Astrocyte of the cerebellum (primary cell): ENCODE measurements at regions not wholly inside any gene's neighbourhood (a gene's known extent, or its start where the extent isn't known, plus 50 kb on each side); places are given as distances from the start of the nearest gene placed in this dataset.

Source experiments
- DNase-seq: peaks from one replicate; pipeline ENCODE4 v3.0.0-alpha.2; 2011; ENCODE audit warnings: low read depth
- H3K4me3 ChIP-seq: 2 replicates; pipeline ENCODE4 v1.5.1; 2011; ENCODE audit warnings: mild to moderate bottlenecking, low read depth, low read length, moderate library complexity
- in situ Hi-C: cut with HindIII; loops from 2 replicates; pipeline ENCODE4 v1.10.0; 2017; ENCODE audit warnings: low sequenced_read_pairs
- TF ChIP-seq, protein P1 (sequence below): IDR thresholded peaks from 2 replicates; pipeline ENCODE4 v1.5.1; 2012; ENCODE audit warnings: low read length, low read depth, moderate library complexity, mild to moderate bottlenecking; ENCODE audit errors: missing control alignments

DNA sequence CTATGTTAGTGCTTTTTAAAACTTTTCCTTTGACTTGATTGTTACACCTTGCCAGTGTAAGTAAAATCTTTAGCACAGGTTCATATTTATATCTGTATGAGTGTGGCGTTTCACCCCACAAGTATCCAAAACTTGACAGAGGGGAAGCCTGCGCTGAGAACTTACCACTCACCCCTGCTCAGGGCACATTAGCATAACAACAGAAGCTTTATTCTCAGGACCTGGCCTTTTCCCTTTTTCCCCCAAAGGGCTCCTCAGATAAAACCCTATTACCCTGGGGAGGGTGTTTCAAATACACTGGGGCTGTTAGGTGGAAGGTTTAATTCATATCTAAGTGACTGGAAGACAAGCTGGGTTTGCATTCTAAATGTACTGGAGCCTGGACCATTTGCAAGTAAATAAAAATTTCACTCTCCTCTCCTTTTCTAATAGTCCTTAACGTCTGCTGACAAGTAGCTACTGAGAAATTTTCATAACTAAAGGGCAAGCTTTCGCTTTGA lies 276.6 kb downstream of the RNF152 start:
- in situ Hi-C loops: no loop called here
- no peak for DNase-seq
- no peak overlapping the region for H3K4me3 ChIP-seq
- TF ChIP-seq, protein P1, sequence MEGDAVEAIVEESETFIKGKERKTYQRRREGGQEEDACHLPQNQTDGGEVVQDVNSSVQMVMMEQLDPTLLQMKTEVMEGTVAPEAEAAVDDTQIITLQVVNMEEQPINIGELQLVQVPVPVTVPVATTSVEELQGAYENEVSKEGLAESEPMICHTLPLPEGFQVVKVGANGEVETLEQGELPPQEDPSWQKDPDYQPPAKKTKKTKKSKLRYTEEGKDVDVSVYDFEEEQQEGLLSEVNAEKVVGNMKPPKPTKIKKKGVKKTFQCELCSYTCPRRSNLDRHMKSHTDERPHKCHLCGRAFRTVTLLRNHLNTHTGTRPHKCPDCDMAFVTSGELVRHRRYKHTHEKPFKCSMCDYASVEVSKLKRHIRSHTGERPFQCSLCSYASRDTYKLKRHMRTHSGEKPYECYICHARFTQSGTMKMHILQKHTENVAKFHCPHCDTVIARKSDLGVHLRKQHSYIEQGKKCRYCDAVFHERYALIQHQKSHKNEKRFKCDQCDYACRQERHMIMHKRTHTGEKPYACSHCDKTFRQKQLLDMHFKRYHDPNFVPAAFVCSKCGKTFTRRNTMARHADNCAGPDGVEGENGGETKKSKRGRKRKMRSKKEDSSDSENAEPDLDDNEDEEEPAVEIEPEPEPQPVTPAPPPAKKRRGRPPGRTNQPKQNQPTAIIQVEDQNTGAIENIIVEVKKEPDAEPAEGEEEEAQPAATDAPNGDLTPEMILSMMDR: no peak

DNA sequence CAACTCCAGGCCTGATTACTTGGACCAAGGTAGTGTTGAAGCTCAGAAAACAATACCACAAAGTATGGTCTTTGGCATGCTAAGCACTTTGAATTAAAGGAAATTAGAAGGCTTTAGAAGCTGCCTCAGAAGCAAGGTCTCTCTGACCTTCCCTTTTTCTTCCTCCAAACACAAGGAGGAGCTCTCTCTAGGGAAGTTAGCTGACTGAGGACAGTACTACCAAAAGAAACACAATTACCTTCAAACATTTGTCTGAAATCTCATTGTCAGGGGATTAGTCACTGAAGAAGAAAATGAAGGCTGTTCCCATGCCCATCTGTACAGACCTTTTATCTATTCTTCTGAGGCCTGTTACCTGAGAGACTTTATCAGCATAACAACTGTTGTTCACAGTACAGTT lies 279.3 kb downstream of the CDH20 start:
- no peak overlapping the region for H3K4me3 ChIP-seq
- TF ChIP-seq, protein P1: peak; percentile 19
- no peak for DNase-seq
- in situ Hi-C loops: no loop called here

DNA sequence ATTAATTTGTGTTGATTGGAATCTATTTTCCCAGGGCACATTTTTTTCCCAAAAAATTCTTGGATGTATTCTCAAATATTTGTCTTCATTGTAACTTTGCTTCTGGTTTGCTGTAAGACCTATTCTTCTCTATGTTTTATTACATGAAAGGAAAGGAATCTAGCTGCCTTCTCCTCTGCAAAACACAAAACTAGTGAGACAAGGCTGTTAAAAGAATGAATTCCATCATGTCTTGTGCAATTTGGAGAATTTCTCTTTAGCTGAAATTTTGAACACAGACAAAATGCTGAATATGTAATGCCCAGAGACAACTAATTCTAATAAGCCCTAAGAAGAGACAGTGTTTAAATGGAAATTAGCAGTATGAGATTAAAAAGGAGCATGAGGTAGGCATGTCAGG lies 275.9 kb downstream of the CDH20 start:
- H3K4me3 ChIP-seq: no peak overlapping the region
- TF ChIP-seq, protein P1: no peak
- in situ Hi-C loops: no loop called here
- DNase-seq: no peak

DNA sequence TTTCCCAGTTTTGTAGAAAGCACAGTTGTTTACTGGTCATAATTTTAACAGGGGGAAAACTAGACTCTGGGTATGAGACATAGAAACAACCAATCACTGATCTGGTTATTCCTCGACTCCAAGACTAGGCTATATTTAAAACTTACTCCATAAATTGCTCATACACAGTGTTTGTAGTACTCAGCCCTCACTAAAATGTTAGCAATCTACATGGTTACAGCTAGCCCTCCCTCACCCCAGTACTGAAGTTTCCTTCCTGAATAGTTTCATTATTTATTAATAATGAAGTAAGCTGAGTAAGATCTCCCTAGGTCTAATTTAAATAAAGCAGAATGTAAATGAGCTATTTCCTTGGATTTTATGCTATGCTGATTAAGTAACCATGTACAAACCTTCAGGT lies 275.1 kb downstream of the CDH20 start:
- no peak overlapping the region for H3K4me3 ChIP-seq
- in situ Hi-C loops: no loop called here
- TF ChIP-seq, protein P1: no peak
- DNase-seq: no peak

DNA sequence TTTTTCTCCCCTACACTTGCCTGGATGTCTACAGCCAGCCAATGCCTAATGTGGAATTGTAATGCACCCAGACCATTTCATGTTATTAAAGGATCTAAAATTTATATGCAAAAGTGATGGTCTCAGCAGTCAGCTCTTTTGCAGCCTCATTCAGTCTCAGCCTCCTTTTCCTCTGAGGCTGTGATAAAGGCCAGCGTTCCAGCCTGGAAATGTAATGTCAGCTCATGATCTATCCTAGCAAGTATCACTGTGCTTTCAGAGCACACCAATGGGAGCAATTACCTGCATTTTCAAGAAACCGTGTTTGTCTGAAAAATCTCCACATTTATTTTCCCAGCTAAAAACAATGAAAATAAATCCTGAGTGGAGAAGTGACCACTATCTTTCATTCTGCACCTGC lies 274.6 kb downstream of the CDH20 start:
- TF ChIP-seq, protein P1: no peak
- in situ Hi-C loops: no loop called here
- H3K4me3 ChIP-seq: no peak overlapping the region
- DNase-seq: no peak

DNA sequence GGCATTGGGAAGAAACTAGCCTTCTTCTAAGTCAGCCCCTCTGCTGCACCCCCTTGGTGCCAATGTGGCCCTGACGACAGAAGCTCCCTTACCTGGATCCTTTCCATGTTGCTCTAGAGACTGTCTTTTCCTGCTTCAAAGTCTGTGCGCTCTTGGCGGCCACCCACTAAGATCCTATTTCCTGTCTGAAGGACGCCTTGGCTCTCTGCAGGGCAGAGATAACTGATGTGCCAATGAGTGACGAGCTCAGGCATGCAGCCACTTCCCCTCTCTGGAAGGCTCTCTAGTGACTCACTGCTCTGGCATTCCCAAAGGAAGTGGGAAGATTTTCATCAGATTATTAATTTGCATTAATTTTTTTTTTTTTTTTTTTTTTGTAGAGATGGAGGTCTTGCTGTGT lies 273.5 kb downstream of the CDH20 start:
- DNase-seq: peak; percentile 71
- TF ChIP-seq, protein P1: no peak
- peak overlapping the region; percentile 20 for H3K4me3 ChIP-seq
- in situ Hi-C loops: no loop called here
